PC-3 (cell line): ENCODE measurements at regions not wholly inside any gene's neighbourhood (a gene's known extent, or its start where the extent isn't known, plus 50 kb on each side); places are given as distances from the start of the nearest gene placed in this dataset.

Source experiments
- EZH2 ChIP-seq: fragments of 300-600 bp; sonication (generic); IDR thresholded peaks from one replicate; pipeline ENCODE4 v1.6.1; 2017; ENCODE audit warnings: antibody characterized with exemption, mild to moderate bottlenecking, low read length; ENCODE audit not compliant: unreplicated experiment
- EZH2phosphoT487 ChIP-seq: fragments of 300-600 bp; sonication (generic); IDR thresholded peaks from 2 replicates; pipeline ENCODE4 v1.6.1; 2018; ENCODE audit warnings: mild to moderate bottlenecking, antibody characterized with exemption, low read length, borderline replicate concordance
- TF ChIP-seq, protein P1 (sequence below): fragments of 300-600 bp; sonication (generic); conservative IDR thresholded peaks from 2 replicates; pipeline ENCODE4 v1.5.1; 2017; ENCODE audit warnings: antibody characterized with exemption, low read depth, mild to moderate bottlenecking, low read length

DNA sequence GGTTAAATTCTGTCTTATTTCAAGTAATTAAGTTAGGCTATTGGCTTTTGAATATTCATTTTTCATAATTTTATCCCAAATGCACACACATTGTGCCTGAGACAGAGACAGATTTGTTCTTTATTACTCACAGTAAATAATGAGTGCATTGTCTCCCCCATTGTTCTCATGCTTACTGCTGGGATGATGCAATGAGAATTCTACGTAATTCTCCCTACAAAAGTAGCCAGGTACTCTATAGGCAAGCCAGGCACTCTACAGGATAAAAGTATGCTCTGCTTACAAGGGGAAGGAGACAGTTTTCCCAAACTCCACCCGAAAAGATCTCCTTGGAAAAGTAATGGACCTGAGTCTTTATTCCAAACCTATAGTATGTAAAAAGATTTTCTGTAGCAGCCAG lies 1890.7 kb upstream of the PCDH10 start:
- TF ChIP-seq, protein P1, sequence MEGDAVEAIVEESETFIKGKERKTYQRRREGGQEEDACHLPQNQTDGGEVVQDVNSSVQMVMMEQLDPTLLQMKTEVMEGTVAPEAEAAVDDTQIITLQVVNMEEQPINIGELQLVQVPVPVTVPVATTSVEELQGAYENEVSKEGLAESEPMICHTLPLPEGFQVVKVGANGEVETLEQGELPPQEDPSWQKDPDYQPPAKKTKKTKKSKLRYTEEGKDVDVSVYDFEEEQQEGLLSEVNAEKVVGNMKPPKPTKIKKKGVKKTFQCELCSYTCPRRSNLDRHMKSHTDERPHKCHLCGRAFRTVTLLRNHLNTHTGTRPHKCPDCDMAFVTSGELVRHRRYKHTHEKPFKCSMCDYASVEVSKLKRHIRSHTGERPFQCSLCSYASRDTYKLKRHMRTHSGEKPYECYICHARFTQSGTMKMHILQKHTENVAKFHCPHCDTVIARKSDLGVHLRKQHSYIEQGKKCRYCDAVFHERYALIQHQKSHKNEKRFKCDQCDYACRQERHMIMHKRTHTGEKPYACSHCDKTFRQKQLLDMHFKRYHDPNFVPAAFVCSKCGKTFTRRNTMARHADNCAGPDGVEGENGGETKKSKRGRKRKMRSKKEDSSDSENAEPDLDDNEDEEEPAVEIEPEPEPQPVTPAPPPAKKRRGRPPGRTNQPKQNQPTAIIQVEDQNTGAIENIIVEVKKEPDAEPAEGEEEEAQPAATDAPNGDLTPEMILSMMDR, result no peak
- TF ChIP-seq EZH2 (no peak), EZH2phosphoT487 (no peak)
